GM23338 (cell line): ENCODE measurements at regions not wholly inside any gene's neighbourhood (a gene's known extent, or its start where the extent isn't known, plus 50 kb on each side); places are given as distances from the start of the nearest gene placed in this dataset.

ENCODE experiments used
- ATAC-seq: fragments of 200-7000 bp; cut with Tn5 transposase; 3 replicates; pipeline ENCODE4 v1.9.1; 2020
- DNase-seq: peaks from one replicate; pipeline ENCODE4 v3.0.0-alpha.2; 2015; ENCODE audit warnings: low spot score
- H2AFZ ChIP-seq: fragments of 200-600 bp; sonication (generic); 2 replicates; pipeline ENCODE4 v1.8.0; 2016; ENCODE audit warnings: antibody characterized with exemption, mild to moderate bottlenecking, moderate library complexity
- H3F3A ChIP-seq: fragments of 200-600 bp; sonication (generic); replicated peaks from 2 replicates; pipeline ENCODE4 v1.8.0; 2017; ENCODE audit warnings: antibody characterized with exemption, mixed run types, low read depth
- H3K27ac ChIP-seq: fragments of 200-600 bp; sonication (generic); 2 replicates; pipeline ENCODE4 v1.6.1; 2016; ENCODE audit warnings: low read depth
- H3K27me3 ChIP-seq: fragments of 200-600 bp; sonication (generic); 2 replicates; pipeline ENCODE4 v1.8.0; 2016; ENCODE audit warnings: mild to moderate bottlenecking, mixed run types, moderate library complexity; ENCODE audit not compliant: insufficient read depth
- H3K36me3 ChIP-seq: fragments of 200-600 bp; sonication (generic); 2 replicates; pipeline ENCODE4 v1.8.0; 2016; ENCODE audit warnings: mild to moderate bottlenecking; ENCODE audit not compliant: insufficient read depth
- H3K4me1 ChIP-seq: fragments of 200-600 bp; sonication (generic); 2 replicates; pipeline ENCODE4 v1.8.0; 2016; ENCODE audit warnings: mild to moderate bottlenecking, moderate library complexity; ENCODE audit not compliant: insufficient read depth
- H3K4me2 ChIP-seq: fragments of 200-600 bp; sonication (generic); 2 replicates; pipeline ENCODE4 v1.7.1; 2017; ENCODE audit warnings: mixed run types
- H3K4me3 ChIP-seq: fragments of 200-600 bp; sonication (generic); 2 replicates; pipeline ENCODE4 v1.6.1; 2016; ENCODE audit warnings: mixed run types
- H3K79me2 ChIP-seq: fragments of 200-600 bp; sonication (generic); replicated peaks from 2 replicates; pipeline ENCODE4 v1.8.0; 2017; ENCODE audit warnings: mild to moderate bottlenecking; ENCODE audit not compliant: insufficient read depth
- H3K9me2 ChIP-seq: fragments of 200-600 bp; sonication (generic); 2 replicates; pipeline ENCODE4 v1.8.0; 2017; ENCODE audit not compliant: insufficient read depth
- H4K20me1 ChIP-seq: fragments of 200-600 bp; sonication (generic); replicated peaks from 2 replicates; pipeline ENCODE4 v1.8.0; 2017; ENCODE audit warnings: mild to moderate bottlenecking; ENCODE audit not compliant: insufficient read depth
- H3K27ac Mint-ChIP-seq: 2 replicates; pipeline ENCODE4 v1.8.0; 2020; ENCODE audit warnings: inconsistent platforms, mild to moderate bottlenecking, moderate library complexity, mixed read lengths
- H3K27me3 Mint-ChIP-seq: 3 replicates; pipeline ENCODE4 v1.8.0; 2022; ENCODE audit warnings: low read depth, mild to moderate bottlenecking, moderate library complexity, mixed read lengths, inconsistent platforms; ENCODE audit not compliant: insufficient read depth, poor library complexity
- H3K36me3 Mint-ChIP-seq: 3 replicates; pipeline ENCODE4 v1.8.0; 2021; ENCODE audit warnings: low read depth, mild to moderate bottlenecking, inconsistent platforms, moderate library complexity, mixed read lengths
- H3K4me1 Mint-ChIP-seq: 3 replicates; pipeline ENCODE4 v1.8.0; 2020; ENCODE audit warnings: mild to moderate bottlenecking, inconsistent platforms, mixed read lengths
- H3K4me3 Mint-ChIP-seq: 3 replicates; pipeline ENCODE4 v1.8.0; 2021; ENCODE audit warnings: moderate library complexity, mild to moderate bottlenecking, inconsistent platforms, mixed read lengths
- H3K9me3 Mint-ChIP-seq: 3 replicates; pipeline ENCODE4 v1.8.0; 2020; ENCODE audit warnings: moderate library complexity, mild to moderate bottlenecking, inconsistent platforms, mixed read lengths
- CREB1 ChIP-seq: fragments of 250-450 bp; sonication (Bioruptor Pico); IDR thresholded peaks from 2 replicates; pipeline ENCODE4 v1.5.0; 2020; ENCODE audit warnings: low read depth, mild to moderate bottlenecking, moderate library complexity
- EZH2 ChIP-seq: fragments of 200-600 bp; sonication (generic); IDR thresholded peaks from one replicate; pipeline ENCODE4 v1.8.0; 2017; ENCODE audit warnings: antibody characterized with exemption, mild to moderate bottlenecking, low read depth; ENCODE audit not compliant: unreplicated experiment
- EZH2phosphoT487 ChIP-seq: fragments of 200-600 bp; sonication (generic); IDR thresholded peaks from one replicate; pipeline ENCODE4 v1.8.1; 2018; ENCODE audit warnings: antibody characterized with exemption; ENCODE audit not compliant: unreplicated experiment
- NANOG ChIP-seq: IDR thresholded peaks from 2 replicates; pipeline ENCODE4 v1.6.1; 2016; ENCODE audit warnings: antibody characterized with exemption, borderline replicate concordance
- REST ChIP-seq: IDR thresholded peaks from one replicate; pipeline ENCODE4 v1.6.1; 2018; ENCODE audit warnings: antibody characterized with exemption; ENCODE audit not compliant: unreplicated experiment
- STAT1 ChIP-seq: IDR thresholded peaks from one replicate; pipeline ENCODE4 v1.6.1; 2016; ENCODE audit warnings: antibody characterized with exemption; ENCODE audit not compliant: unreplicated experiment
- ZNF331 ChIP-seq: fragments of 250-450 bp; sonication (Bioruptor Pico); IDR thresholded peaks from 2 replicates; pipeline ENCODE4 v1.5.0; 2020; ENCODE audit warnings: low read depth, mild to moderate bottlenecking, moderate library complexity
- ZNF462 ChIP-seq: fragments of 250-450 bp; sonication (Bioruptor Pico); IDR thresholded peaks from 2 replicates; pipeline ENCODE4 v1.5.0; 2020; ENCODE audit warnings: mild to moderate bottlenecking, moderate library complexity

DNA sequence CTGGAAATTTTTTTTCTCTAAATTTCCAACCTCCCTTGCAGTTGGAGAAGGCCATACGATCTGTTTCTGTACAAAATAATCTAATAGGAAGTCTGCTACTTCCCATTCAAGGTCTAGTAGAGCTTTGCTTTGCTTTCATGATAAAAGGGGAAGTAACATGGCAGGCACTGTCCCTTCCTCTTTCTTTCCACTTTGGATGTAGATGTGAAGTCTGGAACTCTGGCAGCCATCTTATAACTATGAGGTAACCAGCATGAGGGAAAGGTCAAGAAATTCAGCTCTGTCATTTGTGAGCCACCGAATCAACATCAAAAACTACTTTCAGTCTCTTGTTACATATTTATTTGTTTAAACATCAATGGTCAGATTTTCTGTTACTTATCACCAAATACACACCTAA is 156.3 kb downstream of the MTHFS start:
- Histone ChIP-seq H4K20me1 (no peaks in the 10 kb centered on the region), H3K4me1 (no peaks in the 10 kb centered on the region), H3F3A (no peaks in the 10 kb centered on the region), H3K4me3 (no peak overlapping the region), H3K4me2 (no peak overlapping the region), H3K9me2 (no peaks in the 10 kb centered on the region), H3K36me3 (no peaks in the 10 kb centered on the region), H3K27ac (no peak overlapping the region), H3K27me3 (no peaks in the 10 kb centered on the region), H2AFZ (no peak overlapping the region), H3K79me2 (no peaks in the 10 kb centered on the region)
- no peak for TF ChIP-seq EZH2phosphoT487
- TF ChIP-seq STAT1: no peak
- TF ChIP-seq CREB1: no peak
- no peak for TF ChIP-seq REST
- TF ChIP-seq NANOG: no peak
- TF ChIP-seq EZH2: no peak
- TF ChIP-seq ZNF462 (CRISPR knock-in tag): no peak
- TF ChIP-seq ZNF331 (CRISPR knock-in tag): no peak
- Mint-ChIP-seq H3K9me3 (peaks cover 4% of the 10 kb centered on the region; the same call in 2 of the 3 replicates), H3K27ac (no peak overlapping the region), H3K4me3 (no peak overlapping the region), H3K4me1 (0 out of 3 replicates have a peak, but pooled peaks cover 3% of the 10 kb centered on the region), H3K27me3 (peaks cover 3% of the 10 kb centered on the region), H3K36me3 (no peaks in the 10 kb centered on the region)
- ATAC-seq (no peak), DNase-seq (no peak)
